Colon (tissue), 2 donors: ENCODE measurements at regions not wholly inside any gene's neighbourhood (a gene's known extent, or its start where the extent isn't known, plus 50 kb on each side); places are given as distances from the start of the nearest gene placed in this dataset.

Source experiments
- FAIRE-seq: peaks from 2 replicates; lab custom pipeline; 2012; peaks lifted over from hg19 to GRCh38; lab: Jason Lieb, UNC
- donor health status: control.
- donor health status: control.

GRCh38 chr14:104342435-104343293 lies 204.3 kb downstream of the KIF26A start:
- FAIRE-seq = no peak

- no peak for FAIRE-seq
Measured at GRCh38 chr14:104343294-104343625, 204.9 kb downstream of the KIF26A start.

GRCh38 chr14:104343690-104344640 lies 205.6 kb downstream of the KIF26A start:
- FAIRE-seq = no peak

- FAIRE-seq = no peak
Measured at GRCh38 chr14:104344818-104345620, 206.6 kb downstream of the KIF26A start.

- no peak for FAIRE-seq
Measured at GRCh38 chr14:104345621-104346462, 207.5 kb downstream of the KIF26A start.

GRCh38 chr14:104346608-104347007 lies 208.2 kb downstream of the KIF26A start:
- FAIRE-seq = no peak

- no peak for FAIRE-seq
Measured at GRCh38 chr14:104348741-104349140, 210.4 kb downstream of the KIF26A start.

GRCh38 chr14:104349950-104350349 lies 211.6 kb downstream of the KIF26A start:
- FAIRE-seq = no peak

GRCh38 chr14:104350463-104351185 lies 212.2 kb downstream of the KIF26A start:
- FAIRE-seq = no peak

GRCh38 chr14:104351849-104352492 lies 213.6 kb downstream of the KIF26A start:
- FAIRE-seq = no peak

- no peak for FAIRE-seq
Measured at GRCh38 chr14:104352493-104353220, 214.3 kb downstream of the KIF26A start.

GRCh38 chr14:104353221-104353920 lies 215.0 kb downstream of the KIF26A start:
- no peak for FAIRE-seq

GRCh38 chr14:104353921-104354701 lies 215.7 kb downstream of the KIF26A start:
- FAIRE-seq = no peak

GRCh38 chr14:104355101-104356019 lies 217.0 kb downstream of the KIF26A start:
- no peak for FAIRE-seq

- FAIRE-seq = no peak
Measured at GRCh38 chr14:104356020-104356737, 217.8 kb downstream of the KIF26A start.
